ENCODE measurements at regions not wholly inside any gene's neighbourhood (a gene's known extent, or its start where the extent isn't known, plus 50 kb on each side); places are given as distances from the start of the nearest gene placed in this dataset.

DNA sequence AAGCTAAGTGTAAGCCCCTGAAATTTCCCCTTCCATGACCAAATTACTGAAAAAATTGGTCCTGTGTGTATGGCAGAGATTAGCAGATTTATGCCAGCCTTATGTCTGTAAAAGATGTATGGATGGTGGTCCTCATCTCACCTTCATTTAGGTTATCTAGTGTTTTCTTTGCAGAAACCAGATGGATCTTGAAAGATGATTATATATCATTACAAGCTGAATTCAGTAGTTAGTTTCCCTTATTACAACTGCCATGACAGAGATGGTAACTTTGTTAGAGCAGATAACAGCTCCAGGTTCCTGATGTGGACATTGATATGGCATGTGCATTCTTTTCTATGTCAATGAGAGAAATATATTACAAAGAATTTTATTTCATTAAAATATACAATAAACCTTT is 1403.2 kb upstream of the CDH6 start:
- in situ Hi-C loops (cut with HindIII; ENCODE audit: low sequenced_read_pairs): no loop called here

- in situ Hi-C loops (cut with HindIII; ENCODE audit: low sequenced_read_pairs): no loop called here
Observed at GRCh38 chr5:29780401-29780800, 1413.1 kb upstream of the CDH6 start.

- in situ Hi-C loops (cut with HindIII; ENCODE audit: low sequenced_read_pairs): no loop called here
Observed at GRCh38 chr5:29779141-29779540, 1414.3 kb upstream of the CDH6 start.

GRCh38 chr5:29777373-29777772 is 1416.1 kb upstream of the CDH6 start:
- in situ Hi-C loops (cut with HindIII; ENCODE audit: low sequenced_read_pairs): no loop called here

GRCh38 chr5:29770936-29771335 is 1422.5 kb upstream of the CDH6 start:
- in situ Hi-C loops (cut with HindIII; ENCODE audit: low sequenced_read_pairs): no loop called here

GRCh38 chr5:29769474-29769873 is 1424.0 kb upstream of the CDH6 start:
- in situ Hi-C loops (cut with HindIII; ENCODE audit: low sequenced_read_pairs): no loop called here

GRCh38 chr5:29758986-29759421 is 1434.5 kb upstream of the CDH6 start:
- in situ Hi-C loops (cut with HindIII; ENCODE audit: low sequenced_read_pairs): no loop called here

- in situ Hi-C loops (cut with HindIII; ENCODE audit: low sequenced_read_pairs): no loop called here
Observed at GRCh38 chr5:29750453-29750852, 1443.0 kb upstream of the CDH6 start.

- in situ Hi-C loops (cut with HindIII; ENCODE audit: low sequenced_read_pairs): no loop called here
Observed at GRCh38 chr5:29744618-29745017, 1448.9 kb upstream of the CDH6 start.

- in situ Hi-C loops (cut with HindIII; ENCODE audit: low sequenced_read_pairs): no loop called here
Observed at GRCh38 chr5:29720954-29721353, 1472.5 kb upstream of the CDH6 start.

- in situ Hi-C loops (cut with HindIII; ENCODE audit: low sequenced_read_pairs): no loop called here
Observed at GRCh38 chr5:29719171-29719570, 1474.3 kb upstream of the CDH6 start.

DNA sequence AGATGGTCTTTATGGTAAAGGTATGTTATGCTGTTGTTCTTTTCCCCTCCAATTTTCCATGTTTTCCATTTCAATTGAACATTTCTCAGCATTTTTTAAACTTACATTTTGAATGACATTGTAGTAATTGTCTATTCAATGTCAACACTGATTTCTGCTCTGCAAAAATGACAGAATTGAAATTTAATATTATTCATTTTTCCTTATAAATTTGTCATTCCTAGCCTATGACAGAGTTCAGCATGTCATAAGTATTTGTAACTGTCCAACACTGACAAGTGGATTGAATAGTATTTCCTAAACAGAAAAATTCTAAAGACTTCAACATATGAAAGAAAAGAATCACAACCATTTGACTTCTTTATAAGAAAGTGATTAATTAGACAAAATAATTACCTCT is 1478.3 kb upstream of the CDH6 start:
- in situ Hi-C loops (cut with HindIII; ENCODE audit: low sequenced_read_pairs): no loop called here

DNA sequence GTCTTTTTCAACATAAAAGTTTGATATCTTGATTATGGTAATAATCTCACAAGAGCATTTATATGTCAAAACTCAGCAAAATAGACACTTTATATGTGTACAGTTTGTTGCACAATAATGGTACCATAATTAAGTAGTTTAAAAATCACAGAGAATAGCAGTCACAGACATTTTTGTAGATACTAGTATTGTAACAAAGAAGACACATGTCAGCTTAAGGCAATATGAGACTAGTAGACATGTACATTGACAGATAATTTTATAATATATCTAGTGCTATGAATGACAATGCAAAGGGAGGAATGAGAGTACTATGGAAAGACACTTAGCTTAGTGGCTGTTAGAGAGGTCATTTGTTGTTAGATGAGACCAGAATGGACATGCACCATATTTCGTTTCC is 1490.6 kb upstream of the CDH6 start:
- in situ Hi-C loops (cut with HindIII; ENCODE audit: low sequenced_read_pairs): no loop called here

DNA sequence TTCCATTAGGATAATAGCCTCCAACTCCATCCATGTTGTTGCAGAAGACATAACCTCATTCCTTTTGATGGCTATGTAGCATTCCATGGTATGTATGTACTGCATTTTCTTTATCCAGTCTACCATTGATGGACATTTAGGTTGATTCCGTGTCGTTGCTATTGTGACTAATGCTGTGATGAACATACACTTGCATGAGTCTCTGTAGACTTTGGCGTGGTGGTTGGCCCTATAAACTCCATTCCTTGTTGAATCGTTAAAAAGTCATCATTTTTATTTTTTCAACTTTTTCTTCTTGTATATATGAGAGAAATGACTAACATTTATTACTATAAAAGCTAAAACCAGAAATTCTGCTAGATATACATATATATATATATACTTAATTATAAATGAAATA is 1491.9 kb upstream of the CDH6 start:
- in situ Hi-C loops (cut with HindIII; ENCODE audit: low sequenced_read_pairs): no loop called here

DNA sequence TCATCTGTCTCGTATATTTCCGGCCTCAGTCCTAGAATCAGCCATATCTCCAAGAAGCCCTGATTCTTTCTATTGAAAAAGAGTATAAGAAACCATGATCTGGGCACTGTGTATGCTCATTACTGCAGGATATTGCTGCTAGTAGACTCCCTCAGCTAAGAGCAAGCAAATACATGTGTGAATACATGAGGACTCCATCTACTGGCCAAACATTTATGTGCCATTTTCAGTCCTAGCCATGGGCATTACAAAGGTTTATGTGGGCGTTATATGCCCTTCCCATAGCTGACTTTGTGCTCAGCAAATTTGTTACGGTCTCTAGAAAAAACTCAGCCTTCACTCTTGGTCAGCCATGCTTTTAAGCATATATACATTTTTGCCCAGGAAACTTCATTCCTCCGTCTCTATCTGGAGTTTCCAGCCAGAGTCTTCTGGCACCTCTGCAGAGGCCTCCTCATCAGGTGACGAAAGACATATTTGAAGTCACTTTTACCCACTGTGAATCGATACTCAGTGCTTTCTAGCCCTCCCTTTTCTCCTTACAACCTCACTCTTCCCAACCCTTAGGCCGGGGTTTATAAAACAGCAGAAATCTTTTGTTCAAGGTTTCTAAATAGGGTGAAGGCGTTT is 1495.6 kb upstream of the CDH6 start:
- in situ Hi-C loops (cut with HindIII; ENCODE audit: low sequenced_read_pairs): no loop called here

GRCh38 chr5:29697278-29697677 is 1496.2 kb upstream of the CDH6 start:
- in situ Hi-C loops (cut with HindIII; ENCODE audit: low sequenced_read_pairs): no loop called here

DNA sequence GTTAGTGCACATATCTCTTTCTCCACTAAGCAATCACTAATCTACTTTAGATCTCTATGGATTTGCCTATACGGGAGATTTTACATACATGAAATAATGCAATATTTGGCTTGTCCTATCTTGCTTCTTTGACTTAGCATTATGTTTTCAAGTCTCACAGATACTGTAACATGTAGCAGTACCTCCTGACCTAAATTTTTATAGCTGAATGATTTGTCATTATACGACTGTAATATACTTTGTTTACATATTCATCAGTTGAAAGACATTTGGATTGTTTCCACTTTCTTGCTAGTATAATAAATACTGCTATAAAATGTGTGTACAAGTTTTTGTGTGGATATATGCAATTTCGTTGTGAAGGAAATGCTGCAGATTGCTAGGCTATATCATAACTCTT is 1520.8 kb upstream of the CDH6 start:
- in situ Hi-C loops (cut with HindIII; ENCODE audit: low sequenced_read_pairs): no loop called here

DNA sequence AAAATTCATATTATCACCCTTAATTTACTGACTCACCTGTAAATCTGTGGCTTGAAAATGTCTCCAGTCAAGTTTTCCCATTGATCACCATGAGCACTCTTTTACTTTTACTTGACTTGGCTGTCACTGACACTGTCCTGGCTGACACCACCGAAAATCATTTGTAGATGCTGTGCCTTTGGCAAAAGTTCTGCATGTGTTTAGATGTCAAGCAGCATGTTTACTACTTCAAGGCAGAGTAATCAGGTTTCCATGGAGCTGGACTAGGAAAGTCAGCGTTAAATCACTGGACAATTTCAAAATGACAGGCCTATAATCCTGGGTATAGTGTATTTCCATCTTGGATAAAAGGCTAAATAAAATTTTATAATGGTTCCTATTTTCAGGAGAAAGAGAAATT is 1530.6 kb upstream of the CDH6 start:
- in situ Hi-C loops (cut with HindIII; ENCODE audit: low sequenced_read_pairs): no loop called here

GRCh38 chr5:29654954-29655353 is 1538.5 kb upstream of the CDH6 start:
- in situ Hi-C loops (cut with HindIII; ENCODE audit: low sequenced_read_pairs): no loop called here

DNA sequence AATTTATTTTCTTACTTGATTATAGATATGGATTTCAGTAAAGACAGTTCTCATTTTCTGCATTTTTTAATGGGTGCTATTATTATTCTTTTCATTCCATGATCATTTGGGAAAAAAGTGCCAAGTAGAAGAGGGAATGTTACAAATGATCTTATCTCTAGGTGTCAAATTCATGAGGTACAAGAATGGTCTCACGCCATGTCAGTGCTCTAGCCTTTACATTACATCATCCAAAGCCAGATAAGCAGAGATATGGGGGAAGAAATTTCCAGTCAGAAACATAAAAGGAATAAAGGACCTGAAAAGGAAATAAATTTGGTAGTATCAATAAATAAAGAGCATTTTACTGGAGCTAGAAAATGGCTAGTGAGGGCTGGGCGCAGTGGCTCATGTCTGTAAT is 1544.2 kb upstream of the CDH6 start:
- in situ Hi-C loops (cut with HindIII; ENCODE audit: low sequenced_read_pairs): no loop called here

GRCh38 chr5:29642601-29643000 is 1550.9 kb upstream of the CDH6 start:
- in situ Hi-C loops (cut with HindIII; ENCODE audit: low sequenced_read_pairs): no loop called here

DNA sequence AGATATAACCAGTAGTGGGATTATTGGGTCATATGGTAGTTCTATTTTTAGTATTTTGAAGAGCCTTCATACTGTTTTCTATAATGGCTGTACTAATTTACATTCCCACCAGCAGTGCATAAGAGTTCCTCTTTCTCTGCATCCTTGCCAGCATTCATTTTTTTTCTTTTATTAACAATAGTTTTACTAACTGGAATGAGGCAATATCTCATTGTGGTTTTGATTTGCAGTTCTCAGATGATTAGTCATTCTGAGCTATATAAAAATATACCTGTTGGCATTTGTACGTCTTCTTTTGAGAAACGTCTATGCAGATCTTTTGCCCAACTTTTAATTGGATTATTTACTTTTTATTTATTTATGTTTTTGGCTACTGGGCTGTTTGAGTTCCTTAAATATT is 1579.3 kb upstream of the CDH6 start:
- in situ Hi-C loops (cut with HindIII; ENCODE audit: low sequenced_read_pairs): no loop called here

- in situ Hi-C loops (cut with HindIII; ENCODE audit: low sequenced_read_pairs): no loop called here
Observed at GRCh38 chr5:29588236-29588635, 1605.2 kb upstream of the CDH6 start.
